ENCODE measurements at regions not wholly inside any gene's neighbourhood (a gene's known extent, or its start where the extent isn't known, plus 50 kb on each side); places are given as distances from the start of the nearest gene placed in this dataset.

GRCh38 chr3:72142028-72142427, 357.1 kb upstream of the PROK2 start:
- no peak for TF ChIP-seq CTCF (IDR thresholded peaks at IDR 0.05; ENCODE audit: insufficient read depth, low read length, poor library complexity, severe bottlenecking)
- no peak for TF ChIP-seq EZH2phosphoT487 (conservative IDR thresholded peaks at IDR 0.05; ENCODE audit: low read length)

Data from SU-DHL-6 (cell line).